ENCODE measurements at regions not wholly inside any gene's neighbourhood (a gene's known extent, or its start where the extent isn't known, plus 50 kb on each side); places are given as distances from the start of the nearest gene placed in this dataset.

- TF ChIP-seq, protein P1, sequence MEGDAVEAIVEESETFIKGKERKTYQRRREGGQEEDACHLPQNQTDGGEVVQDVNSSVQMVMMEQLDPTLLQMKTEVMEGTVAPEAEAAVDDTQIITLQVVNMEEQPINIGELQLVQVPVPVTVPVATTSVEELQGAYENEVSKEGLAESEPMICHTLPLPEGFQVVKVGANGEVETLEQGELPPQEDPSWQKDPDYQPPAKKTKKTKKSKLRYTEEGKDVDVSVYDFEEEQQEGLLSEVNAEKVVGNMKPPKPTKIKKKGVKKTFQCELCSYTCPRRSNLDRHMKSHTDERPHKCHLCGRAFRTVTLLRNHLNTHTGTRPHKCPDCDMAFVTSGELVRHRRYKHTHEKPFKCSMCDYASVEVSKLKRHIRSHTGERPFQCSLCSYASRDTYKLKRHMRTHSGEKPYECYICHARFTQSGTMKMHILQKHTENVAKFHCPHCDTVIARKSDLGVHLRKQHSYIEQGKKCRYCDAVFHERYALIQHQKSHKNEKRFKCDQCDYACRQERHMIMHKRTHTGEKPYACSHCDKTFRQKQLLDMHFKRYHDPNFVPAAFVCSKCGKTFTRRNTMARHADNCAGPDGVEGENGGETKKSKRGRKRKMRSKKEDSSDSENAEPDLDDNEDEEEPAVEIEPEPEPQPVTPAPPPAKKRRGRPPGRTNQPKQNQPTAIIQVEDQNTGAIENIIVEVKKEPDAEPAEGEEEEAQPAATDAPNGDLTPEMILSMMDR (IDR thresholded peaks at IDR 0.05): no peak
- TF ChIP-seq POLR2A (IDR thresholded peaks at IDR 0.05) (no peak), POLR2AphosphoS5 (IDR thresholded peaks at IDR 0.05) (peak; percentile 44)
Measured at GRCh38 chr10:9227679-9228365, 1173.3 kb downstream of the GATA3 start.
